H4 (cell line): ENCODE measurements at regions not wholly inside any gene's neighbourhood (a gene's known extent, or its start where the extent isn't known, plus 50 kb on each side); places are given as distances from the start of the nearest gene placed in this dataset.
"Not testable (repeated sequence)": the region's sequence is repeated elsewhere in the genome, so short reads cannot be mapped to it uniquely, and the experiment has no call there.

Source experiments
- DNase-seq: peaks from one replicate; pipeline ENCODE4 v3.0.0-alpha.2; 2015; ENCODE audit warnings: low spot score

- DNase-seq = no peak
These were observed 91.6 kb downstream of the FZD1 start for GRCh38 chr7:91355695-91356435.

- no peak for DNase-seq
These were observed 92.7 kb downstream of the FZD1 start for GRCh38 chr7:91356915-91357314.

GRCh38 chr7:91357379-91357778 lies 93.1 kb downstream of the FZD1 start:
- DNase-seq = no peak

- no peak for DNase-seq
These were observed 93.7 kb downstream of the FZD1 start for GRCh38 chr7:91357901-91358300.

- DNase-seq = no peak
These were observed 94.1 kb downstream of the FZD1 start for GRCh38 chr7:91358303-91358702.

GRCh38 chr7:91365097-91365496 lies 100.9 kb downstream of the FZD1 start:
- not testable (repeated sequence) for DNase-seq

GRCh38 chr7:91366091-91366490 lies 101.9 kb downstream of the FZD1 start:
- no peak for DNase-seq

GRCh38 chr7:91367812-91368578 lies 103.8 kb downstream of the FZD1 start:
- DNase-seq = no peak

GRCh38 chr7:91372323-91372722 lies 108.1 kb downstream of the FZD1 start:
- DNase-seq = no peak

- no peak for DNase-seq
These were observed 109.0 kb downstream of the FZD1 start for GRCh38 chr7:91373111-91373800.

- no peak for DNase-seq
These were observed 110.2 kb downstream of the FZD1 start for GRCh38 chr7:91374321-91374989.

- no peak for DNase-seq
These were observed 111.1 kb downstream of the FZD1 start for GRCh38 chr7:91375378-91375777.

- DNase-seq = no peak
These were observed 113.9 kb downstream of the FZD1 start for GRCh38 chr7:91378131-91378530.

GRCh38 chr7:91379236-91379635 lies 115.0 kb downstream of the FZD1 start:
- no peak for DNase-seq

GRCh38 chr7:91379991-91380390 lies 115.8 kb downstream of the FZD1 start:
- no peak for DNase-seq

GRCh38 chr7:91383053-91383904 lies 119.0 kb downstream of the FZD1 start:
- no peak for DNase-seq

- DNase-seq = no peak
These were observed 119.7 kb downstream of the FZD1 start for GRCh38 chr7:91383905-91384274.

GRCh38 chr7:91394757-91395156 lies 130.5 kb downstream of the FZD1 start:
- DNase-seq = not testable (repeated sequence)

- DNase-seq = not testable (repeated sequence)
These were observed 131.1 kb downstream of the FZD1 start for GRCh38 chr7:91395313-91395712.

- DNase-seq = no peak
These were observed 132.9 kb downstream of the FZD1 start for GRCh38 chr7:91397096-91397495.

- no peak for DNase-seq
These were observed 133.4 kb downstream of the FZD1 start for GRCh38 chr7:91397612-91398011.
